ENCODE measurements at regions not wholly inside any gene's neighbourhood (a gene's known extent, or its start where the extent isn't known, plus 50 kb on each side); places are given as distances from the start of the nearest gene placed in this dataset.

GRCh38 chr20:48049641-48050040, 264.4 kb upstream of the SULF2 start:
- Histone ChIP-seq H3K9me3 (ENCODE audit: low read depth) (no peaks in the 10 kb centered on the region), H3K36me3 (no peaks in the 10 kb centered on the region), H3K27me3 (no peaks in the 10 kb centered on the region), H3K27ac (no peak overlapping the region), H3K4me3 (no peak overlapping the region), H3K4me1 (ENCODE audit: low read depth) (no peaks in the 10 kb centered on the region)
- TF ChIP-seq, protein P1, sequence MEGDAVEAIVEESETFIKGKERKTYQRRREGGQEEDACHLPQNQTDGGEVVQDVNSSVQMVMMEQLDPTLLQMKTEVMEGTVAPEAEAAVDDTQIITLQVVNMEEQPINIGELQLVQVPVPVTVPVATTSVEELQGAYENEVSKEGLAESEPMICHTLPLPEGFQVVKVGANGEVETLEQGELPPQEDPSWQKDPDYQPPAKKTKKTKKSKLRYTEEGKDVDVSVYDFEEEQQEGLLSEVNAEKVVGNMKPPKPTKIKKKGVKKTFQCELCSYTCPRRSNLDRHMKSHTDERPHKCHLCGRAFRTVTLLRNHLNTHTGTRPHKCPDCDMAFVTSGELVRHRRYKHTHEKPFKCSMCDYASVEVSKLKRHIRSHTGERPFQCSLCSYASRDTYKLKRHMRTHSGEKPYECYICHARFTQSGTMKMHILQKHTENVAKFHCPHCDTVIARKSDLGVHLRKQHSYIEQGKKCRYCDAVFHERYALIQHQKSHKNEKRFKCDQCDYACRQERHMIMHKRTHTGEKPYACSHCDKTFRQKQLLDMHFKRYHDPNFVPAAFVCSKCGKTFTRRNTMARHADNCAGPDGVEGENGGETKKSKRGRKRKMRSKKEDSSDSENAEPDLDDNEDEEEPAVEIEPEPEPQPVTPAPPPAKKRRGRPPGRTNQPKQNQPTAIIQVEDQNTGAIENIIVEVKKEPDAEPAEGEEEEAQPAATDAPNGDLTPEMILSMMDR (IDR thresholded peaks at IDR 0.05; ENCODE audit: low read depth, low read length) = no peak
- DNase-seq (ENCODE audit: low read depth in 1 of 2, low spot score in 1 of 2) = no peak

DNA sequence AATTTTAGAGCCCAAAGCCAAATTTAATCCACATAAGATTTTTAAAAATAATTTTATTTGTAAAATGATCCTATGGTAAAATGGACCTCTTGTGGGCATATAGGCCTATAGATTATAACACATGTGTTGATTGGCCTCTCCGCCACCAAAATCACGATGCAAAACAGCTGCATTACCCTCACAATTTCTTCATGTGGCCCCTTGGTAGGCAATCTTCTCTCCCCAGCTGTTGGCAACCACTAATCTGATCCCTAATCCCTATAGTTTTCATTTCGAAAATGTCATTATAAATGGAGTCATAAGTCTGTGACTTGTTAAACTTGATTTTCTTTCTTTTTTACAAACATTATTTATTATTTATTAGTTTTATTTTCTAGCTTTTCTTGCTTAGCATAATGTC, 263.9 kb upstream of the SULF2 start:
- DNase-seq (ENCODE audit: low read depth in 1 of 2, low spot score in 1 of 2) = no peak
- Histone ChIP-seq H3K27me3 (no peaks in the 10 kb centered on the region), H3K36me3 (no peaks in the 10 kb centered on the region), H3K4me3 (no peak overlapping the region), H3K9me3 (ENCODE audit: low read depth) (no peaks in the 10 kb centered on the region), H3K4me1 (ENCODE audit: low read depth) (no peaks in the 10 kb centered on the region), H3K27ac (no peak overlapping the region)
- TF ChIP-seq, protein P1 (IDR thresholded peaks at IDR 0.05; ENCODE audit: low read depth, low read length) = no peak

DNA sequence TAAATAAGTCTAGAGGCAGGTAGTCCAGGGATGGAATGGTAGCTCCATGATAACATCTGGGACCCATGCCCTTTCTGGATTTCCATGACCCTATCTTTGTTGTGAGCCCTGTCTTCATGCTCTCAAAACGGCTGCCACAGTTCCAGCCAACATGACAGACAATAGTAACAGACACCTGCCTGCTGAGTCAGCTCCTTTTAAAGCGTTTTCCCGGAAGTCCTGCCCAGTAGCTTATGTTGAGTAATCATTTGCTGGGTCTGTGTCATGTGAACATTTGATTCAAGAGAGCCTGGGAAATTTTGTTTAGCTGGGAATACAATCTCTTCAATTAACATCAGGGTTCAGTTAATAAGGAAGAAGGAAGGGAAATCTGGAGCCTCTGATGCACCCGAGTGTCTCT, 262.2 kb upstream of the SULF2 start:
- no peaks in the 10 kb centered on the region for H3K4me1 ChIP-seq (ENCODE audit: low read depth)

GRCh38 chr20:48042628-48043027, 257.3 kb upstream of the SULF2 start:
- no peaks in the 10 kb centered on the region for H3K27me3 ChIP-seq
- H3K36me3 ChIP-seq = no peaks in the 10 kb centered on the region
- no peaks in the 10 kb centered on the region for H3K9me3 ChIP-seq (ENCODE audit: low read depth)
- no peak overlapping the region for H3K27ac ChIP-seq
- no peak overlapping the region for H3K4me3 ChIP-seq
- peaks cover 15% of the 10 kb centered on the region for H3K4me1 ChIP-seq (ENCODE audit: low read depth)
- no peak for DNase-seq (ENCODE audit: low read depth in 1 of 2, low spot score in 1 of 2)
- TF ChIP-seq, protein P1 (IDR thresholded peaks at IDR 0.05; ENCODE audit: low read depth, low read length) = no peak

More for the DNA sequence above, 262.2 kb upstream of the SULF2 start:
- no peak overlapping the region for H3K4me3 ChIP-seq
- H3K27ac ChIP-seq = no peak overlapping the region
- TF ChIP-seq, protein P1 (IDR thresholded peaks at IDR 0.05; ENCODE audit: low read depth, low read length) = no peak
- H3K9me3 ChIP-seq (ENCODE audit: low read depth) = no peaks in the 10 kb centered on the region
- H3K27me3 ChIP-seq = no peaks in the 10 kb centered on the region
- no peaks in the 10 kb centered on the region for H3K36me3 ChIP-seq
- peak in 1 of 2 donors; percentile 25 for DNase-seq (ENCODE audit: low read depth in 1 of 2, low spot score in 1 of 2)

- H3K9me3 ChIP-seq (ENCODE audit: low read depth) = no peaks in the 10 kb centered on the region
- H3K27ac ChIP-seq = peak overlapping the region; percentile 2
- TF ChIP-seq, protein P1 (IDR thresholded peaks at IDR 0.05; ENCODE audit: low read depth, low read length) = no peak
- no peaks in the 10 kb centered on the region for H3K27me3 ChIP-seq
- peak in 1 of 2 donors; percentile 59 for DNase-seq (ENCODE audit: low read depth in 1 of 2, low spot score in 1 of 2)
- peaks cover 15% of the 10 kb centered on the region for H3K4me1 ChIP-seq (ENCODE audit: low read depth)
- no peak overlapping the region for H3K4me3 ChIP-seq
- no peaks in the 10 kb centered on the region for H3K36me3 ChIP-seq
These were observed 255.9 kb upstream of the SULF2 start for GRCh38 chr20:48041078-48041780.
